HFFc6 (cell line): ENCODE measurements at regions not wholly inside any gene's neighbourhood (a gene's known extent, or its start where the extent isn't known, plus 50 kb on each side); places are given as distances from the start of the nearest gene placed in this dataset.

ENCODE experiments used
- DNase-seq: peaks from one replicate; pipeline ENCODE4 v3.0.0-alpha.2; 2018
- H3K27ac Mint-ChIP-seq: 2 replicates; pipeline ENCODE4 v1.8.0; 2020; ENCODE audit warnings: mild to moderate bottlenecking, mixed read lengths
- H3K27me3 Mint-ChIP-seq: 2 replicates; pipeline ENCODE4 v1.8.0; 2021; ENCODE audit warnings: mild to moderate bottlenecking, moderate library complexity, mixed read lengths; ENCODE audit not compliant: insufficient read depth
- H3K36me3 Mint-ChIP-seq: 2 replicates; pipeline ENCODE4 v1.8.0; 2021; ENCODE audit warnings: low read depth, mixed read lengths
- H3K4me1 Mint-ChIP-seq: 2 replicates; pipeline ENCODE4 v1.8.0; 2020; ENCODE audit warnings: low read depth, mixed read lengths
- H3K4me3 Mint-ChIP-seq: 2 replicates; pipeline ENCODE4 v1.8.0; 2020; ENCODE audit warnings: mild to moderate bottlenecking, moderate library complexity, mixed read lengths
- H3K9me3 Mint-ChIP-seq: 2 replicates; pipeline ENCODE4 v1.8.0; 2020; ENCODE audit warnings: mild to moderate bottlenecking, mixed read lengths
- CTCF ChIP-seq: fragments of 200-600 bp; sonication (generic); IDR thresholded peaks from 2 replicates; pipeline ENCODE4 v1.5.0; 2021; ENCODE audit warnings: antibody characterized with exemption, mild to moderate bottlenecking

- no peak overlapping the region for H3K4me3 Mint-ChIP-seq
- H3K27me3 Mint-ChIP-seq, result no peaks in the 10 kb centered on the region
- no peaks in the 10 kb centered on the region for H3K4me1 Mint-ChIP-seq
- H3K9me3 Mint-ChIP-seq, result peaks cover 44% of the 10 kb centered on the region
- H3K36me3 Mint-ChIP-seq, result no peaks in the 10 kb centered on the region
- DNase-seq, result no peak
- no peak overlapping the region for H3K27ac Mint-ChIP-seq
- no peak for TF ChIP-seq CTCF
Measured at GRCh38 chr5:166710271-166710670, 1581.2 kb upstream of the WWC1 start.

GRCh38 chr5:166712447-166713185 is 1578.8 kb upstream of the WWC1 start:
- no peak overlapping the region for H3K4me3 Mint-ChIP-seq
- TF ChIP-seq CTCF, result no peak
- no peaks in the 10 kb centered on the region for H3K27me3 Mint-ChIP-seq
- no peak for DNase-seq
- H3K4me1 Mint-ChIP-seq, result no peaks in the 10 kb centered on the region
- no peaks in the 10 kb centered on the region for H3K36me3 Mint-ChIP-seq
- H3K9me3 Mint-ChIP-seq, result peaks cover 45% of the 10 kb centered on the region
- no peak overlapping the region for H3K27ac Mint-ChIP-seq

GRCh38 chr5:166713295-166713694 is 1578.2 kb upstream of the WWC1 start:
- Mint-ChIP-seq H3K27ac (no peak overlapping the region), H3K4me1 (no peaks in the 10 kb centered on the region), H3K9me3 (peaks cover 45% of the 10 kb centered on the region), H3K36me3 (no peaks in the 10 kb centered on the region), H3K4me3 (no peak overlapping the region), H3K27me3 (no peaks in the 10 kb centered on the region)
- TF ChIP-seq CTCF, result no peak
- DNase-seq, result no peak

GRCh38 chr5:166716856-166717492 is 1574.5 kb upstream of the WWC1 start:
- H3K4me3 Mint-ChIP-seq, result no peak overlapping the region
- H3K4me1 Mint-ChIP-seq, result no peaks in the 10 kb centered on the region
- no peak overlapping the region for H3K27ac Mint-ChIP-seq
- H3K9me3 Mint-ChIP-seq, result peaks cover 63% of the 10 kb centered on the region
- no peaks in the 10 kb centered on the region; the same call in 1 of the 2 replicates for H3K36me3 Mint-ChIP-seq
- no peak for TF ChIP-seq CTCF
- H3K27me3 Mint-ChIP-seq, result peaks cover 1% of the 10 kb centered on the region; the same call in 1 of the 2 replicates
- DNase-seq, result no peak

- TF ChIP-seq CTCF, result no peak
- Mint-ChIP-seq H3K27ac (no peak overlapping the region), H3K4me3 (no peak overlapping the region)
Measured at GRCh38 chr5:166719991-166720390, 1571.5 kb upstream of the WWC1 start.

More at GRCh38 chr5:166719991-166720390, 1571.5 kb upstream of the WWC1 start:
- Mint-ChIP-seq H3K9me3 (peaks cover 39% of the 10 kb centered on the region), H3K27me3 (peaks cover 1% of the 10 kb centered on the region; the same call in 1 of the 2 replicates), H3K4me1 (no peaks in the 10 kb centered on the region), H3K36me3 (no peaks in the 10 kb centered on the region; the same call in 1 of the 2 replicates)
- no peak for DNase-seq
